Common myeloid progenitor, CD34-positive (primary cell): ENCODE measurements at regions not wholly inside any gene's neighbourhood (a gene's known extent, or its start where the extent isn't known, plus 50 kb on each side); places are given as distances from the start of the nearest gene placed in this dataset.
"Not testable (repeated sequence)": the region's sequence is repeated elsewhere in the genome, so short reads cannot be mapped to it uniquely, and the experiment has no call there.

ENCODE experiments used
- CTCF ChIA-PET: fragments of 350-600 bp; sonication (Branson Sonifier 250); formaldehyde crosslinking; loops from one replicate; lab custom pipeline; 2021; ENCODE audit warnings: antibody characterized with exemption; lab: Charles Lee
- POLR2A ChIA-PET: fragments of 350-600 bp; sonication (Branson Sonifier 250); formaldehyde crosslinking; loops from one replicate; lab custom pipeline; 2021; ENCODE audit warnings: antibody characterized with exemption; lab: Charles Lee
- DNase-seq, 3 donors: peaks; one replicate each; pipeline versions ENCODE4 v3.0.0 to v3.0.0-alpha.2; 2013
- H3K27ac ChIP-seq, 2 experiments: 1 replicate in 1 of 2; 2 replicates in 1 of 2; pipeline ENCODE4 v1.7.0; 2013; ENCODE audit warnings: inconsistent platforms in 2 of 2, low read length in 2 of 2, mild to moderate bottlenecking in 2 of 2, low read depth in 1 of 2, moderate library complexity in 1 of 2; ENCODE audit not compliant: severe bottlenecking in 2 of 2, insufficient read depth in 1 of 2, poor library complexity in 1 of 2
- H3K27me3 ChIP-seq, 5 experiments: replicated peaks in 2 of 5; 1 replicate in 3 of 5; 2 replicates in 2 of 5; pipeline versions ENCODE4 v1.6.1 to v1.7.0; 2013; ENCODE audit warnings: low read length in 4 of 5, mild to moderate bottlenecking in 2 of 5, moderate library complexity in 2 of 5, inconsistent platforms in 1 of 5; ENCODE audit not compliant: insufficient read depth in 5 of 5, control insufficient read depth in 4 of 5
- H3K36me3 ChIP-seq, 4 experiments: 1 replicate in 2 of 4; 2 replicates in 2 of 4; pipeline versions ENCODE4 v1.6.1 to v1.7.0; 2013; ENCODE audit warnings: low read length in 3 of 4, control low read depth in 1 of 4, mild to moderate bottlenecking in 1 of 4; ENCODE audit not compliant: control insufficient read depth in 4 of 4, insufficient read depth in 4 of 4
- H3K4me1 ChIP-seq, 4 experiments: 1 replicate in 3 of 4; 2 replicates in 1 of 4; pipeline versions ENCODE4 v1.6.1 to v1.7.1; 2013; ENCODE audit warnings: low read length in 3 of 4, mild to moderate bottlenecking in 3 of 4, control low read depth in 1 of 4, inconsistent platforms in 1 of 4, moderate library complexity in 1 of 4; ENCODE audit not compliant: control insufficient read depth in 4 of 4, insufficient read depth in 4 of 4; ENCODE audit errors: control extremely low read depth in 1 of 4
- H3K4me3 ChIP-seq, 7 experiments: 1 replicate in 4 of 7; 2 replicates in 3 of 7; pipeline versions ENCODE4 v1.5.1 to v1.7.0; 2013; ENCODE audit warnings: mild to moderate bottlenecking in 7 of 7, low read length in 6 of 7, moderate library complexity in 6 of 7, inconsistent platforms in 2 of 7, low read depth in 2 of 7, control low read depth in 1 of 7; ENCODE audit not compliant: insufficient read depth in 4 of 7, control insufficient read depth in 1 of 7; ENCODE audit errors: extremely low read depth in 1 of 7
- H3K9me3 ChIP-seq, 5 experiments: 1 replicate in 4 of 5; 2 replicates in 1 of 5; pipeline versions ENCODE4 v1.6.1 to v1.7.1; 2013; ENCODE audit warnings: low read length in 4 of 5, mild to moderate bottlenecking in 2 of 5, inconsistent platforms in 1 of 5, low read depth in 1 of 5, moderate library complexity in 1 of 5; ENCODE audit not compliant: control insufficient read depth in 4 of 5, insufficient read depth in 2 of 5; ENCODE audit errors: control extremely low read depth in 1 of 5
- WGBS: methylation state at CpG from one replicate; pipeline ENCODE4 v1.1.5; 2013; ENCODE audit not compliant: insufficient coverage; 5-methylcytosine and 5-hydroxymethylcytosine counted together

- CTCF ChIA-PET, H3K4me3 ChIP-seq, H3K27ac ChIP-seq, H3K36me3 ChIP-seq, H3K4me1 ChIP-seq, H3K27me3 ChIP-seq, POLR2A ChIA-PET, DNase-seq, H3K9me3 ChIP-seq: not testable (repeated sequence)
- 99% methylated on average over 12 of the region's 13 CpGs for WGBS
Observed at GRCh38 chr19:14299224-14299827, 81.9 kb upstream of the ADGRE5 start.

- H3K27ac ChIP-seq, H3K36me3 ChIP-seq, H3K4me3 ChIP-seq, H3K9me3 ChIP-seq, POLR2A ChIA-PET, H3K4me1 ChIP-seq, CTCF ChIA-PET, H3K27me3 ChIP-seq, DNase-seq: not testable (repeated sequence)
- WGBS = 84% methylated on average over 5 of the region's 14 CpGs
Observed at GRCh38 chr19:14297883-14298576, 83.2 kb upstream of the ADGRE5 start.

GRCh38 chr19:14294974-14295373, 86.3 kb upstream of the ADGRE5 start:
- H3K27me3 ChIP-seq, H3K9me3 ChIP-seq, H3K4me1 ChIP-seq, H3K36me3 ChIP-seq, H3K4me3 ChIP-seq, CTCF ChIA-PET, POLR2A ChIA-PET, H3K27ac ChIP-seq: not testable (repeated sequence)
- DNase-seq = peak; percentile 44 to 67 (median 59)
- 78% methylated on average over 5 of the region's 5 CpGs for WGBS

GRCh38 chr19:14293816-14294170, 87.5 kb upstream of the ADGRE5 start:
- H3K27ac ChIP-seq, H3K36me3 ChIP-seq, H3K27me3 ChIP-seq, POLR2A ChIA-PET, H3K4me3 ChIP-seq, CTCF ChIA-PET, H3K4me1 ChIP-seq, H3K9me3 ChIP-seq: not testable (repeated sequence)
- DNase-seq = peak in 2 of 3 donors; percentile 58
- WGBS = no CpG with 5 or more reads among the region's 7 CpGs

- Histone ChIP-seq H3K4me1 (peaks cover 0 to 12% (median 5%) of the 10 kb centered on the region in 4 experiments), H3K4me3 (peak overlapping the region in 4 of 7 experiments; percentile 40 to 76 (median 62))
- H3K27me3 ChIP-seq, H3K36me3 ChIP-seq, POLR2A ChIA-PET, H3K27ac ChIP-seq, H3K9me3 ChIP-seq, CTCF ChIA-PET: not testable (repeated sequence)
- 5% methylated on average over 6 of the region's 26 CpGs for WGBS
- DNase-seq = peak in 2 of 3 donors; percentile 58 to 69
Observed at GRCh38 chr19:14293101-14293815, 87.3 kb upstream of the ADGRL1 start.

GRCh38 chr19:14289810-14290209, 83.8 kb upstream of the ADGRL1 start:
- H3K36me3 ChIP-seq, H3K4me3 ChIP-seq, DNase-seq, POLR2A ChIA-PET, H3K27ac ChIP-seq, H3K9me3 ChIP-seq, H3K27me3 ChIP-seq: not testable (repeated sequence)
- peaks cover 0 to 12% (median 5%) of the 10 kb centered on the region in 4 experiments for H3K4me1 ChIP-seq
- CTCF ChIA-PET = interaction anchor here (1.3 to 1.7 kb wide), 2 partner anchors 66 to 139 kb away, joined by 3 to 4 read pairs; no protein-coding TSS in a partner anchor
- 100% methylated on average over 1 of the region's 15 CpGs for WGBS

- CTCF ChIA-PET = interaction anchor here (0.9 kb wide), 1 partner anchor 19 kb away, joined by 3 read pairs; no protein-coding TSS in a partner anchor
- H3K4me1 ChIP-seq = peaks cover 0 to 12% (median 10%) of the 10 kb centered on the region in 4 experiments
- 100% methylated on average over 3 of the region's 4 CpGs for WGBS
- H3K27ac ChIP-seq, H3K27me3 ChIP-seq, DNase-seq, H3K36me3 ChIP-seq, H3K9me3 ChIP-seq, H3K4me3 ChIP-seq, POLR2A ChIA-PET: not testable (repeated sequence)
Observed at GRCh38 chr19:14287837-14288236, 81.9 kb upstream of the ADGRL1 start.
